GM18499 (cell line): ENCODE measurements at regions not wholly inside any gene's neighbourhood (a gene's known extent, or its start where the extent isn't known, plus 50 kb on each side); places are given as distances from the start of the nearest gene placed in this dataset.

Source experiments
- ATAC-seq: cut with Tn5 transposase; IDR thresholded peaks from one replicate; pipeline ENCODE4 v1.9.1; 2021; ENCODE audit warnings: moderate number of reproducible peaks; ENCODE audit not compliant: insufficient read depth, unreplicated experiment

GRCh38 chr12:78402366-78403134, 462.0 kb upstream of the SYT1 start:
- no peak for ATAC-seq

GRCh38 chr12:78403136-78403535, 461.4 kb upstream of the SYT1 start:
- ATAC-seq = no peak

- no peak for ATAC-seq
Measured at GRCh38 chr12:78403681-78404080, 460.9 kb upstream of the SYT1 start.

- ATAC-seq = no peak
Measured at GRCh38 chr12:78406213-78406612, 458.4 kb upstream of the SYT1 start.

- ATAC-seq = peak; percentile 93
Measured at GRCh38 chr12:78406828-78407227, 457.7 kb upstream of the SYT1 start.

- no peak for ATAC-seq
Measured at GRCh38 chr12:78407722-78408121, 456.9 kb upstream of the SYT1 start.

- no peak for ATAC-seq
Measured at GRCh38 chr12:78414071-78414470, 450.5 kb upstream of the SYT1 start.

GRCh38 chr12:78418919-78419318, 445.7 kb upstream of the SYT1 start:
- peak; percentile 77 for ATAC-seq

- ATAC-seq = no peak
Measured at GRCh38 chr12:78419513-78419912, 445.1 kb upstream of the SYT1 start.

- ATAC-seq = no peak
Measured at GRCh38 chr12:78420991-78421390, 443.6 kb upstream of the SYT1 start.

GRCh38 chr12:78430551-78430950, 434.0 kb upstream of the SYT1 start:
- ATAC-seq = no peak

GRCh38 chr12:78431931-78432330, 432.6 kb upstream of the SYT1 start:
- ATAC-seq = no peak

GRCh38 chr12:78439666-78440065, 424.9 kb upstream of the SYT1 start:
- no peak for ATAC-seq

GRCh38 chr12:78441737-78442453, 422.7 kb upstream of the SYT1 start:
- no peak for ATAC-seq

- ATAC-seq = no peak
Measured at GRCh38 chr12:78442454-78442801, 422.1 kb upstream of the SYT1 start.

GRCh38 chr12:78446555-78446954, 418.0 kb upstream of the SYT1 start:
- ATAC-seq = no peak

- no peak for ATAC-seq
Measured at GRCh38 chr12:78447373-78447772, 417.2 kb upstream of the SYT1 start.

GRCh38 chr12:78448692-78449091, 415.9 kb upstream of the SYT1 start:
- ATAC-seq = no peak

- no peak for ATAC-seq
Measured at GRCh38 chr12:78455991-78456390, 408.6 kb upstream of the SYT1 start.

GRCh38 chr12:78457938-78458337, 406.6 kb upstream of the SYT1 start:
- peak; percentile 100 for ATAC-seq

GRCh38 chr12:78470354-78471195, 394.0 kb upstream of the SYT1 start:
- no peak for ATAC-seq
